ENCODE measurements at regions not wholly inside any gene's neighbourhood (a gene's known extent, or its start where the extent isn't known, plus 50 kb on each side); places are given as distances from the start of the nearest gene placed in this dataset.

DNA sequence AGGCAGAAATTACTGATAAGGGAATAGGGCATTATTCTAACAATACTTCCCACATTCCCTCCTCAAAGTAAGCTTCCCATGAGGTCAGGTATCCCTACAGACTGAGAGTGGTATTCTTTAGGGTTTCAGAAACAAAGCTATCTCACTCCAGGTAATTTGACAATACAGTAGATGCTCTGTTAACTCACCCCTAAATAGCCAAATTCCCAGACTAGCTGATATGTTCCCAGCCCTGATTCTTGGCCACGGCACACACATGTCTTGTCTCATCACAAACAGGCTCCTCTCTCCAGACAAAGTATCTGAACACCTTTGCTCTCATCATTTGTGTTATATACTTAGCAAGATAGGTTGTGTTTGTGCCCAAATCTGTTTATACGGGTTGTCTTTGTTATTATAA lies 139.9 kb downstream of the ZNF608 start (continued):
- TF ChIP-seq, protein P1, sequence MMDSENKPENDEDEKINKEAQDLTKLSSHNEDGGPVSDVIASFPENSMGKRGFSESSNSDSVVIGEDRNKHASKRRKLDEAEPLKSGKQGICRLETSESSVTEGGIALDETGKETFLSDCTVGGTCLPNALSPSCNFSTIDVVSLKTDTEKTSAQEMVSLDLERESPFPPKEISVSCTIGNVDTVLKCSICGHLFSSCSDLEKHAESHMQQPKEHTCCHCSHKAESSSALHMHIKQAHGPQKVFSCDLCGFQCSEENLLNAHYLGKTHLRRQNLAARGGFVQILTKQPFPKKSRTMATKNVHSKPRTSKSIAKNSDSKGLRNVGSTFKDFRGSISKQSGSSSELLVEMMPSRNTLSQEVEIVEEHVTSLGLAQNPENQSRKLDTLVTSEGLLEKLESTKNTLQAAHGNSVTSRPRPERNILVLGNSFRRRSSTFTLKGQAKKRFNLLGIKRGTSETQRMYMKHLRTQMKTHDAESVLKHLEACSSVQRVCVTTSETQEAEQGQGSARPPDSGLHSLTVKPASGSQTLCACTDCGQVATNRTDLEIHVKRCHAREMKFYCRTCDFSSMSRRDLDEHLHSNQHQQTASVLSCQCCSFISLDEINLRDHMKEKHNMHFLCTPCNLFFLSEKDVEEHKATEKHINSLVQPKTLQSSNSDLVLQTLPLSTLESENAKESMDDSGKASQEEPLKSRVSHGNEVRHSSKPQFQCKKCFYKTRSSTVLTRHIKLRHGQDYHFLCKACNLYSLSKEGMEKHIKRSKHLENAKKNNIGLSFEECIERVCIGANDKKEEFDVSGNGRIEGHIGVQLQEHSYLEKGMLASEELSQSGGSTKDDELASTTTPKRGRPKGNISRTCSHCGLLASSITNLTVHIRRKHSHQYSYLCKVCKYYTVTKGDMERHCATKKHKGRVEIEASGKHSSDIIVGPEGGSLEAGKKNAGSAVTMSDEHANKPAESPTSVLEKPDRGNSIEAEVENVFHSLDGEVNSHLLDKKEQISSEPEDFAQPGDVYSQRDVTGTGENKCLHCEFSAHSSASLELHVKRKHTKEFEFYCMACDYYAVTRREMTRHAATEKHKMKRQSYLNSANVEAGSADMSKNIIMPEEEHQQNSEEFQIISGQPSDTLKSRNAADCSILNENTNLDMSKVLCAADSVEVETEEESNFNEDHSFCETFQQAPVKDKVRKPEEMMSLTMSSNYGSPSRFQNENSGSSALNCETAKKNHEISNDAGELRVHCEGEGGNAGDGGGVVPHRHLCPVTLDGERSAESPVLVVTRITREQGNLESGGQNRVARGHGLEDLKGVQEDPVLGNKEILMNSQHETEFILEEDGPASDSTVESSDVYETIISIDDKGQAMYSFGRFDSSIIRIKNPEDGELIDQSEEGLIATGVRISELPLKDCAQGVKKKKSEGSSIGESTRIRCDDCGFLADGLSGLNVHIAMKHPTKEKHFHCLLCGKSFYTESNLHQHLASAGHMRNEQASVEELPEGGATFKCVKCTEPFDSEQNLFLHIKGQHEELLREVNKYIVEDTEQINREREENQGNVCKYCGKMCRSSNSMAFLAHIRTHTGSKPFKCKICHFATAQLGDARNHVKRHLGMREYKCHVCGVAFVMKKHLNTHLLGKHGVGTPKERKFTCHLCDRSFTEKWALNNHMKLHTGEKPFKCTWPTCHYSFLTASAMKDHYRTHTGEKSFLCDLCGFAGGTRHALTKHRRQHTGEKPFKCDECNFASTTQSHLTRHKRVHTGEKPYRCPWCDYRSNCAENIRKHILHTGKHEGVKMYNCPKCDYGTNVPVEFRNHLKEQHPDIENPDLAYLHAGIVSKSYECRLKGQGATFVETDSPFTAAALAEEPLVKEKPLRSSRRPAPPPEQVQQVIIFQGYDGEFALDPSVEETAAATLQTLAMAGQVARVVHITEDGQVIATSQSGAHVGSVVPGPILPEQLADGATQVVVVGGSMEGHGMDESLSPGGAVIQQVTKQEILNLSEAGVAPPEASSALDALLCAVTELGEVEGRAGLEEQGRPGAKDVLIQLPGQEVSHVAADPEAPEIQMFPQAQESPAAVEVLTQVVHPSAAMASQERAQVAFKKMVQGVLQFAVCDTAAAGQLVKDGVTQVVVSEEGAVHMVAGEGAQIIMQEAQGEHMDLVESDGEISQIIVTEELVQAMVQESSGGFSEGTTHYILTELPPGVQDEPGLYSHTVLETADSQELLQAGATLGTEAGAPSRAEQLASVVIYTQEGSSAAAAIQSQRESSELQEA (IDR thresholded peaks at IDR 0.05; ENCODE audit: low read depth) = no peak
- TF ChIP-seq MYBL2 (IDR thresholded peaks at IDR 0.05; ENCODE audit: low read depth) = no peak
- TF ChIP-seq MYBL2 (CRISPR knock-in tag; IDR thresholded peaks at IDR 0.05; ENCODE audit: borderline replicate concordance) = no peak
- TF ChIP-seq OTX1 (CRISPR knock-in tag; IDR thresholded peaks at IDR 0.05) = no peak

Data from K562 (cell line).